Stomach (tissue), 4 donors: ENCODE measurements at regions not wholly inside any gene's neighbourhood (a gene's known extent, or its start where the extent isn't known, plus 50 kb on each side); places are given as distances from the start of the nearest gene placed in this dataset.

Experiments used
- EP300 ChIP-seq: sonication (generic); formaldehyde crosslinking; IDR thresholded peaks from one replicate; pipeline ENCODE4 v1.6.1; 2017; ENCODE audit warnings: antibody characterized with exemption
- POLR2A ChIP-seq, 4 donors: fragments of 450-650 bp; IDR thresholded peaks; one replicate each; pipeline ENCODE4 v1.6.1; 2016; ENCODE audit warnings: antibody characterized with exemption in 4 of 4, control low read depth in 2 of 4, mild to moderate bottlenecking in 1 of 4, moderate library complexity in 1 of 4
- POLR2AphosphoS5 ChIP-seq, 3 donors: sonication (generic); formaldehyde crosslinking; IDR thresholded peaks; one replicate each; pipeline ENCODE4 v1.6.1; 2016; ENCODE audit warnings: antibody characterized with exemption in 3 of 3
- TF ChIP-seq, protein P1 (sequence below), 7 experiments: fragments of 450-650 bp in 4 of 7; fragments of 200-600 bp in 3 of 7; sonication (generic) in 3 of 7; IDR thresholded peaks; one replicate each; pipeline ENCODE4 v1.5.1; 2016 to 2019; ENCODE audit warnings: antibody characterized with exemption in 7 of 7, control low read depth in 2 of 7, mild to moderate bottlenecking in 1 of 7

- no peak for TF ChIP-seq POLR2A (IDR thresholded peaks at IDR 0.05)
- TF ChIP-seq, protein P1, sequence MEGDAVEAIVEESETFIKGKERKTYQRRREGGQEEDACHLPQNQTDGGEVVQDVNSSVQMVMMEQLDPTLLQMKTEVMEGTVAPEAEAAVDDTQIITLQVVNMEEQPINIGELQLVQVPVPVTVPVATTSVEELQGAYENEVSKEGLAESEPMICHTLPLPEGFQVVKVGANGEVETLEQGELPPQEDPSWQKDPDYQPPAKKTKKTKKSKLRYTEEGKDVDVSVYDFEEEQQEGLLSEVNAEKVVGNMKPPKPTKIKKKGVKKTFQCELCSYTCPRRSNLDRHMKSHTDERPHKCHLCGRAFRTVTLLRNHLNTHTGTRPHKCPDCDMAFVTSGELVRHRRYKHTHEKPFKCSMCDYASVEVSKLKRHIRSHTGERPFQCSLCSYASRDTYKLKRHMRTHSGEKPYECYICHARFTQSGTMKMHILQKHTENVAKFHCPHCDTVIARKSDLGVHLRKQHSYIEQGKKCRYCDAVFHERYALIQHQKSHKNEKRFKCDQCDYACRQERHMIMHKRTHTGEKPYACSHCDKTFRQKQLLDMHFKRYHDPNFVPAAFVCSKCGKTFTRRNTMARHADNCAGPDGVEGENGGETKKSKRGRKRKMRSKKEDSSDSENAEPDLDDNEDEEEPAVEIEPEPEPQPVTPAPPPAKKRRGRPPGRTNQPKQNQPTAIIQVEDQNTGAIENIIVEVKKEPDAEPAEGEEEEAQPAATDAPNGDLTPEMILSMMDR (IDR thresholded peaks at IDR 0.05), result no peak
- TF ChIP-seq POLR2AphosphoS5 (IDR thresholded peaks at IDR 0.05), result no peak
- TF ChIP-seq EP300, result no peak
These were observed 703.2 kb upstream of the CCDC54 start for GRCh38 chr3:106673926-106674569.
